ENCODE measurements at regions not wholly inside any gene's neighbourhood (a gene's known extent, or its start where the extent isn't known, plus 50 kb on each side); places are given as distances from the start of the nearest gene placed in this dataset.

GRCh38 chr3:118556983-118557382 lies 477.7 kb downstream of the IGSF11 start:
- no peak for DNase-seq (ENCODE audit: low spot score)

- no peak for DNase-seq (ENCODE audit: low spot score)
Measured at GRCh38 chr3:118557513-118557912, 477.1 kb downstream of the IGSF11 start.

GRCh38 chr3:118559286-118559685 lies 475.4 kb downstream of the IGSF11 start:
- no peak for DNase-seq (ENCODE audit: low spot score)

- no peak for DNase-seq (ENCODE audit: low spot score)
Measured at GRCh38 chr3:118564800-118565199, 469.8 kb downstream of the IGSF11 start.

GRCh38 chr3:118573912-118574311 lies 460.7 kb downstream of the IGSF11 start:
- no peak for DNase-seq (ENCODE audit: low spot score)

GRCh38 chr3:118577055-118577777 lies 457.4 kb downstream of the IGSF11 start:
- no peak for DNase-seq (ENCODE audit: low spot score)

GRCh38 chr3:118578559-118578958 lies 456.1 kb downstream of the IGSF11 start:
- DNase-seq (ENCODE audit: low spot score): no peak

- DNase-seq (ENCODE audit: low spot score): no peak
Measured at GRCh38 chr3:118587037-118587741, 447.5 kb downstream of the IGSF11 start.

- no peak for DNase-seq (ENCODE audit: low spot score)
Measured at GRCh38 chr3:118587847-118588246, 446.8 kb downstream of the IGSF11 start.

- no peak for DNase-seq (ENCODE audit: low spot score)
Measured at GRCh38 chr3:118593277-118593670, 441.4 kb downstream of the IGSF11 start.

- no peak for DNase-seq (ENCODE audit: low spot score)
Measured at GRCh38 chr3:118597184-118597583, 437.5 kb downstream of the IGSF11 start.

GRCh38 chr3:118607915-118608820 lies 426.5 kb downstream of the IGSF11 start:
- DNase-seq (ENCODE audit: low spot score): no peak

GRCh38 chr3:118618247-118619040 lies 416.2 kb downstream of the IGSF11 start:
- no peak for DNase-seq (ENCODE audit: low spot score)

GRCh38 chr3:118626453-118626852 lies 408.2 kb downstream of the IGSF11 start:
- no peak for DNase-seq (ENCODE audit: low spot score)

- peak; percentile 82 for DNase-seq (ENCODE audit: low spot score)
Measured at GRCh38 chr3:118628704-118629341, 405.8 kb downstream of the IGSF11 start.

- DNase-seq (ENCODE audit: low spot score): no peak
Measured at GRCh38 chr3:118629821-118630220, 404.8 kb downstream of the IGSF11 start.

GRCh38 chr3:118635711-118636110 lies 398.9 kb downstream of the IGSF11 start:
- DNase-seq (ENCODE audit: low spot score): no peak

- DNase-seq (ENCODE audit: low spot score): peak; percentile 40
Measured at GRCh38 chr3:118636841-118637240, 397.8 kb downstream of the IGSF11 start.

GRCh38 chr3:118637846-118638245 lies 396.8 kb downstream of the IGSF11 start:
- DNase-seq (ENCODE audit: low spot score): no peak

- peak; percentile 75 for DNase-seq (ENCODE audit: low spot score)
Measured at GRCh38 chr3:118641608-118642007, 393.0 kb downstream of the IGSF11 start.

GRCh38 chr3:118671192-118671591 lies 363.5 kb downstream of the IGSF11 start:
- DNase-seq (ENCODE audit: low spot score): no peak

All from iPS-NIHi11 (cell line).